ENCODE measurements at regions not wholly inside any gene's neighbourhood (a gene's known extent, or its start where the extent isn't known, plus 50 kb on each side); places are given as distances from the start of the nearest gene placed in this dataset.

- no peak for DNase-seq (ENCODE audit: low read depth)
- H3K4me3 ChIP-seq (ENCODE audit: low read length): no peak overlapping the region
- TF ChIP-seq CTCF (conservative IDR thresholded peaks at IDR 0.05; ENCODE audit: low read length): no peak
These were observed 100.4 kb downstream of the SLIT2 start for GRCh38 chr4:20352163-20352431.

DNA sequence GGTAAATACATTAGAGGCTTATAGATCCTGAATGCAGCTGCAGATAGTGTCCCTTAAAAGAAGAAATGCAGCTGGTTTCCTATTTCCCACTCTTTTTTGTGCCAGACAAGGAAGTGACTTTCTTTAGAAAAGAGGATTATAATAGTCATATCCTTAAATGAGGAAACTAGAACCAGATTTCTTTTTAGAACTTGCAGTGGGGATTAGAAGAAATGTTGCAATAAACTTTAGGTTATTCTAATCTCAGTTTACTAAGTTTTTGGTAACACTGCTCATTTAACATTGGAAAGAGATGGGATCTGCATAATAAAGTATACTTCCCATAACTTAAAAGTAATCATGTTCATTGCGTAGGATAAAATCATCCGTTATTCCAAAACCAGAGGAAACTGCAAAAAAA is 101.9 kb downstream of the SLIT2 start:
- DNase-seq (ENCODE audit: low read depth): no peak
- no peak for TF ChIP-seq CTCF (conservative IDR thresholded peaks at IDR 0.05; ENCODE audit: low read length)
- H3K4me3 ChIP-seq (ENCODE audit: low read length): no peak overlapping the region

- no peak; the same call in 1 of the 2 replicates for TF ChIP-seq CTCF (conservative IDR thresholded peaks at IDR 0.05; ENCODE audit: low read length)
- no peak for DNase-seq (ENCODE audit: low read depth)
- no peak overlapping the region for H3K4me3 ChIP-seq (ENCODE audit: low read length)
These were observed 102.4 kb downstream of the SLIT2 start for GRCh38 chr4:20354120-20354519.

DNA sequence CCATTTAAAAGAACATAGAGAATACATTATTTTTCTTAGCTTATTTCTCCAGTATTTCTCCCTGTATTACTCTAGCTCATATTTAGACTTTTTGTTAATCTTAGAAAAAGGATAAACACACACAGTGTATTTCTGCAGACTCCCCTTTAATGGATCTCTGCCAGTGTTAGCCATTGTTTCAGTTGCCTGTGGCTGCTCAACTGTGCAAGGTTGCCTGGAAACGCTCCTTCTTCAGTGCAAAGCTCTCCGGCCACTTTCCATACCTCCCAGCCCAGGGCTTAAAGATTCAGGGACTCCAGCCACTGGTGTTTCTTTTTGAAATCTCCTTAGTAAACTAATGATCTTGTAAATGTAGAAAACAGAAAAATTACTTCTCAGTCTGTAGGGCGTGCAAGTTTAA is 104.9 kb downstream of the SLIT2 start:
- H3K4me3 ChIP-seq (ENCODE audit: low read length): no peak overlapping the region
- TF ChIP-seq CTCF (conservative IDR thresholded peaks at IDR 0.05; ENCODE audit: low read length): no peak
- DNase-seq (ENCODE audit: low read depth): no peak

DNA sequence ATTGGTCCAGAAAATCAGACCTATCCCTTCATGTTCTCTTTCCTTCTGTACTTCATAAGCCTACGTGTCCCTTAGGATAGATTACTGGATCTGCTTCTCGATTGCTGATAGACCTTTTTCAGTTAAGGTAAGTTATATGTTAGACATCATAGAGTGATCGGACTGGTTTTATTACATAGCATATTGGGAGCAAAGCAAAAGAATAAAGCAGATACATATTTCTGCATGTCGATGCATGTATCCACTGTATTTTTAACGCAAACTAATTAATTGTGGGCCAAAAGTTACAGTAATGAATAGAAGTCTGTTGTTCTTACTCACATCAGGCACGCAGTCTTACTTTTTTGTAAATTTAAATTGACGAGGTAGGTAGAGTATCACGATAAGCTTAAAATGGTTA is 106.4 kb downstream of the SLIT2 start:
- no peak overlapping the region for H3K4me3 ChIP-seq (ENCODE audit: low read length)
- no peak for DNase-seq (ENCODE audit: low read depth)
- no peak for TF ChIP-seq CTCF (conservative IDR thresholded peaks at IDR 0.05; ENCODE audit: low read length)

GRCh38 chr4:20359692-20360091 is 108.0 kb downstream of the SLIT2 start:
- no peak for TF ChIP-seq CTCF (conservative IDR thresholded peaks at IDR 0.05; ENCODE audit: low read length)
- no peak overlapping the region for H3K4me3 ChIP-seq (ENCODE audit: low read length)
- DNase-seq (ENCODE audit: low read depth): no peak

DNA sequence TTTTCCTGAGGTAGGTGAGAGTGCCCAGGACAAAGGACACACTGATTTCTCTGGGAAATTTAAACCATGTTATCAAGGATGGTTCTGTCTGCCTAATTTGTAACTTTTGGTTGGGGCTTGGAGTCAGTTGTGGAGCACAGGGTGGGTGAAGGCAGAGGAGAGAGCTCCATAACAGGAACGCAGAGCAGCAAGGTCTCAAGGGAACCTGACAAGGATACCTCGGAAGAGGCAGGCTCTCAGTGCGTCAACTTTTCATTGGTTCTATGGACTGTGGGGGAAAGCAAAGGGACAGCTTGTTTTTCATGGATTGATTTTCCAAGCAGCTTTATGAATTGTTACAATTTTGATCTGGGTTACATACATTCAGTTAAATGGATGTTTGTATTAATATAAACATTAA is 110.4 kb downstream of the SLIT2 start:
- no peak for TF ChIP-seq CTCF (conservative IDR thresholded peaks at IDR 0.05; ENCODE audit: low read length)
- DNase-seq (ENCODE audit: low read depth): no peak
- H3K4me3 ChIP-seq (ENCODE audit: low read length): no peak overlapping the region
